Activated CD8-positive, alpha-beta memory T cell treated with anti-CD3 and anti-CD28 coated beads for 4 hours (primary cell): ENCODE measurements at regions not wholly inside any gene's neighbourhood (a gene's known extent, or its start where the extent isn't known, plus 50 kb on each side); places are given as distances from the start of the nearest gene placed in this dataset.
A peak's percentile ranks its signal among the peaks of the same experiment; 100 is the strongest.

Experiments used
- DNase-seq, 2 donors: peaks; one replicate each; pipeline ENCODE4 v3.0.0-alpha.2; 2020; ENCODE audit warnings: low read depth in 2 of 2

DNA sequence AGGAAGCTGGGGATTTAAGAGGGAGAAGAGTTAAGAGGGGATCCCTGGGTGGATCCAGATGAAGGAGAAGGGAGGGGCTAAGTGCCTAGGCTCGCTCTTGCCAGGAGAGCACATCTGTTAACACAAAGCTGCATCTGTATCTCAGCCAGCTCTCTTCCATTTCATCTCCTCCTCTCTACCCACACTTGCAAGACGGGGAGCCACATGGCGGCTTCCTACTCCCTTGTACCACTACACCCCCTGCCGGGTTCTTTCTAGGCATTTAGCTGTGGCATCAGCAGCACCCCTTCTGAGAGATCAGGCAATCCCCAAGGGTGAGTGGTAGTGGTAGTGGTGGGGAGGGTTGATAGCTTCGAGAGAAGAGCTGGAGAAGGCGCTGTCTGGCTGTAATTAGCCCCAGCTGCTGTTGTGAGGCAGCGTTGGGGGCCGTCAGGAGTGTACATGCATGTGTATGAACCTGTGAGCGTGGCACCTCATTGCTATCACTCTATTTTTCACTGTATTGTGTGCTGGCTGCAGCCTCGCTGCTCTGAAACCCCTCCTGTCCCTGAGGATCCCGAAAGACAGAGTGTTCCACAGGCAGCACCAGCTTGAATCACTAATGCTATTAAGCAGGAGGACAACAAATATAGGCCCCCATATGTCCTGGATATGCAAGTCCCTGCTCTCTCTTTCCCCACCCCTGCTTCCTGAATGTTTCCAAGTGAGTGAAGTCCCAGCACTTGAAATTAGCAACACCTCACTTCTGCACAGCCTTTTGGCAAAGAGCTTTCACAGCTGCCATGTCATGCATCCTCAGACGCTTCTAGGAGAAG is 73.7 kb downstream of the RTL9 start:
- DNase-seq, result no peak

DNA sequence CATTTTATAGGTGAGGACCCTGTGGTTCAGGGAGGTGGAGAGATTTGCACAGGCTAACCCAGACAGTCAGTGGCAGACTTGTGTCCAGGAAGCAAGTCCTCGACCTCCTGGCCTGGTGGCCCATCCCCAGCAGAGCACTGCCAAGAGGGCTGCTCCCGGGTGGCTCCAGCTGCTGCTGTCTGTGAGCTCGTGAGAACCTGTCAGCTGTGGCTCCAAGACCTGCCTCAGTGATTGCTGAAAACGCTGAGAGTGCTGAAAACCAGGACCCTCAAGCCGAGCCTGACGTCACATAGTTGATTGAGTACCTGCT is 74.2 kb downstream of the RTL9 start:
- DNase-seq, result no peak

DNA sequence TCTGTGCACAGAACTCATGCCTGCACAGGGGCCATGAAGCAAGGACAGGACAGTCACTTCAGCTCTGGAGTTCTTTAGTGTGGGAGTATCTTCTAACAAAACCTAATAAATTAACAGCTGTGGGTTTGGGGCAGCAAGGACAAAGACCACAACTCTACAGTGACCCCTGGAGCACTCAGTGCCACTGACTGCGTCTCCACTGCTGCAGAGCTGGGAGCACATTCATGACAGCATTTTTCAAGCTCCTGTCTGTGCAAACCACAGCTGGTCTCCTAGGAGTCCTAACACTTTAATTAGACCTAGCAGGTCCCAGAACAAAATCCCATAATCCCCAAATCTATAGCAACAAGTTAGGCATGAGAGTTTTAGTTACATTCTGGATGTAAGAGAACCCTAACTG is 76.5 kb downstream of the RTL9 start:
- no peak for DNase-seq

DNA sequence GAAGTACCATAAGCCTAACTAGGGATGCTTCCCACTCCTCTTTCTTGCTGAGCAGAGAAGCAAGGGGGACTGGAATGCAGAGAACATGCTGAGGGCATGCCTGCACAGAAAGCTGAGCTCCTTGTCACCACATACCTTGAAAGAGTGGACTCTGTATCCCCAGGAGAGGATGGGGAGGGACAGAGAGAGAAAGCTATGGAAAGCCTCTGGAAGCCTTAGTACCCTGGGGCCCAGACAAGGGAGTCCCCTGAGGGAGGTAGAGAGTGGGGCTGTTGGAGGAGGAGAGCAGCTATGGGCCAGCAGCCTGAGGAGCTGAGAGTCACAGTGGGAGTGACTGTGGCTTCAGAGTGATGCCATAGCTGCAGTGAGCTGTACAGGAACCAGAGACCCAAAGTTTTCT is 77.9 kb downstream of the RTL9 start:
- DNase-seq, result no peak

DNA sequence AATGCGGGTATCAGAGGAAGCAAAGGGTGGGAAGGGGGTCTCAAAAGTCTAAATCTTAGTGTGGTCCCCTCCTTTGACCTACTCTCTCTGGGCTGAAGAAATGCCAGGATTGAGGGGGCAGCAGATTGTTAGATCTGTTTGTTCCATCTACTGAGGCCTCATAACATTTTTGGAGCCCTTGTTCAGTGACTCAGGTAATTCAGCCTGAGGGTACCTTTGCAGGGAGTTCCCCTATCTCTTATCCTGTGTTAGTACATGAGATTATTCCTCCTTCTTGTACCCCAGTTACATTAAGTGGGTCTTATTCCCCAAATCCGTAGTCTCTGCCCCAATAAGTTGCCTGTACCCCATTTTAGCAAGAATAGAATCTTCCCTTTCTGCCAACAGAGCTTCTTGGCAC is 79.0 kb downstream of the RTL9 start:
- no peak for DNase-seq

DNA sequence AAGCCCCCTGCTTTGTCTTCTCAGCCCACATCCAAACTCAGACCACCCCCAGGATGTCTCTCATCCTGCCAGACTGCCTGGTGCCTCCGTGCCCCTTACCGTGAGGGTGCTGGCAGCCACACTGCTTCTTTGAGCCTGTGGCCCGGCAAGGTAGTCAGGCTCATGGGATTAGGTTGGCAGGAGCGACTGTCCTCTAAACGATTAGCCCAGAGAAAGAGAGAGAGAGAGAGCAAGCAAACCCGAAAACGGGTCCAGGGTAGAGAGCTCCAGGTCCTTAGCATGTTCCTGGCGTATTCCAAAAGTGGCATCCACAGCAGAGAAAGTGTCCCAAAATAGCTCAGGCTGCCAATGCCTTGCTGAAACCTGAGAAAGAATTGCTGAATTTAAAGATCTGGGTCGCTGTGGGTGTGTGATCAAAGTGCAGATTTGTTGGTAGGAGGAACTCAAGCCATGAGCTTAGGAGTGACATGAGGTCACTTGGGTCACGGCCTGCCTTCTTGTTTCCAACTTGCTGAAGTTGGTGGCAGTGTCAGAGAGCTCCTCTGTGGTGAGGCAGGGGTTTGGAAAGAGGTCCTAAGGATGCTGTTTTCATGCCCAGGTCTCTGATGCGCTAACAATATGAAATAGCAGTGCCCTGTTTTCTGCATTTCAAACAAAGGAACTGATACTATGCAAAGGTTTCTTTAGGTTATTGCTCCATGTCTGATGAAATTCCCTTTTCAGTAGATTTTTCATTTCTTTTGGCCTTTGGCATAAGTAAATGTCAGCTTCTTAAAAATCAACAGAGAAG is 81.6 kb downstream of the RTL9 start:
- no peak for DNase-seq

DNA sequence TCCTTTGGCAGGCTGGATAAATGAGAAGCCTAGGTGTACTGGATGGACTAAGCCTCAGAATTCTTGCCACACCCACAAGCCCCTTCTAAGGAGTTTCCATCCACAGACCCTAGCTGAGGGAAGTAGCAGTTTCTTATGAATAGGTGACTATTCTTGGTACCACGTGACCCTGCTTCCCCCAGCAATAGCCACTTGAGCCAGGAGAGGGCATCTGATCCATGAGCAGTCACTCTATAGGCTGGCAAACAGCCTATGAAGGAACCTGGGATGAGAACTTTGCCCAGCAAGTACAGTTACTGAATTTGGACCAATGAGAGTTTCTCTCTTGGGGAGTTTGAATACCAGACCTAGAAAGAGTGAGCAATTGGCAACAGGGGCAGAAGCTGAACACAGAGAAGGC is 84.0 kb downstream of the RTL9 start:
- no peak for DNase-seq

DNA sequence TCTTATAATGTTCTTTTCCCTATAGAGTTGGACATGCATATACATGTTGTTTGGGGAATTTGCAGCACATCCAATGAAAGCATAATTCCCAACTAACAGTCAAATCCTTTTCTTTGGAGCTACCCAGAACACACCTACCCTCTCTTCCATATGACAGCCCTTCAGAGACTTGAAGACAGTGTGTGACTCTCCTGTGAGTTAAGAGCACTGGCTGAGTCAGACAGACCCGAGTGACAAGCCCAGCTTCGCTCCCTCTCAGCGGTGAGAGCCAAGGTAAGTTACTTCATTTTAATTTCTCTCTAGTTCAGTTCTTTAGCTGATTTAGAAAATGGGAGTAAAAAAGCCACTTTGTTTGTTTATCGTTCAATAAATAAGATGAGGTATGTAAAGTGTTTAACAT is 86.3 kb downstream of the RTL9 start:
- DNase-seq, result no peak

DNA sequence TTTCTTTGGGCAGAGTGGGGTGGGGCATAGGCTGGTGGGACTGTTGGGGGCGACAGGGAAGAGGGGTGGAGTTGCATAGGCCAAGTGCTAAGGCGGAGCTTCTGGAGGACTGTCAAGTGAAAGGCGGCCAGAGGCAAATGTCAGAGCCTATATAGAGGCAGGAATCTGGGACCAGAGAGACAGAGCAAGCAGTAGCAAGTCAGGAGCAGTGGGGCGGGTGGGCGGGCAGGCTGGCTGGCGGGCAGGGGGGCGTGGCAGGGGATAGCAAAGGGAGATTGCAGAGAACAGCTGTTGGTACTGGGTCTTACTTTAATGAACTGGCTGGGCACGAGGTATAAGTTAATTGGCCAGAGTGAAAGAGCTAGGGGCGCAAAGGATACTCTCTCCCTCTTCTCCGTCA is 89.8 kb downstream of the RTL9 start:
- no peak for DNase-seq

DNA sequence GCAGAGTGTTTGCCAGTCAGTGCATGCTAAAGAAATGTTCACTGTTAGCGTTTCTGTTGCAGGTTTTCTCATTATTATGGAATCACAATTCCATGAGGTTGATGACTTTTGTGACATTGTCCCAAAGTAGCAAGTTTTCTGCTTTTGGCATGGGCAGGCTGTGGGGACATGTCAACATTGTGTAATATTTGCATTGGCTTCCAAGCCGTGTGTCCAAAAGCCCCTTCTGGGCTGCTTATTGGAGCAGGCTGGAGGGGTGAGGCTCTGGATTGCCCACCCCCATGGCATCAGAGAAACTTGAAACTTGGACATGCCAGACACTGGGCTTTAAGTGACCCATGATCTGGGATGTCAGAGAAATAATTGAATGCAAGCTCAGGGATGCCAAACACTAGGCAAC is 90.7 kb downstream of the RTL9 start:
- no peak for DNase-seq

DNA sequence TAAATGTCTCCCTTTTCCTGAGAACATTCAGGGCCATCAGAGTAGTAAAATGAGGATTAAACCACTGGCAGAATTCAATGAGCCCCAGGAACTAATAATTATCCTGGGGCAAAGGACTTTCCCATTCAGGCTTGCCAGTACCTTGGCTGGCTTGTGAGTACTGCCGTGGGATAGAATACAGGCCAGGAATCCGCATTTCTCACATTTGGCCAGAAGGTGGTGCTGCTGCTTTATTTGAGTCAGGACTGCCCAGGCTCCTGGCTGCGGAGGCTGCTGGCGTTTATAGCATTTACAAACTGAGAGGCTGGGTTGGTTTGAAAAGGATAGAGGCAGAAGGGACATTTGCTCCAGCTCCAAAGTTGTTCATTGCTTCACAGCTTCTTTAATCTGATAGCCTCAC is 91.4 kb downstream of the RTL9 start:
- DNase-seq, result peak; percentile 4

DNA sequence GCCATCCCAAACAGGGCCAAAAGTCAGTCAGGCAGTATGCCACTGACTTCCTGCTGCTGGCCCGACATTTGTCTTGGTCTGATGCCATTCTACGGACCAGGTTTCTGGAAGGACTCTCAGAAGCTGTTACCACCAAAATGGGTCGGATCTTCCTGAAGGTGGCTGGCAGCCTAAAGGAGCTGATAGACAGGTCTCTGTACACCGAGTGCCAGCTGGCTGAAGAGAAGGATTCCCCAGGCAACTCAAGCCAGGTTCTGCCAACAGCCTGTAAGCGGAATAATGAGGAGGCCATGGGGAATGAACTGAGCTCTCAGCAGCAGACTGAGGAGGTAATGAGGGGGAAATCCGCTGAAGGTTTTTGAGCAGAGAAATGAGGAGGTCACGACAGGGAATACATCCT is 95.7 kb downstream of the RTL9 start:
- DNase-seq, result no peak

DNA sequence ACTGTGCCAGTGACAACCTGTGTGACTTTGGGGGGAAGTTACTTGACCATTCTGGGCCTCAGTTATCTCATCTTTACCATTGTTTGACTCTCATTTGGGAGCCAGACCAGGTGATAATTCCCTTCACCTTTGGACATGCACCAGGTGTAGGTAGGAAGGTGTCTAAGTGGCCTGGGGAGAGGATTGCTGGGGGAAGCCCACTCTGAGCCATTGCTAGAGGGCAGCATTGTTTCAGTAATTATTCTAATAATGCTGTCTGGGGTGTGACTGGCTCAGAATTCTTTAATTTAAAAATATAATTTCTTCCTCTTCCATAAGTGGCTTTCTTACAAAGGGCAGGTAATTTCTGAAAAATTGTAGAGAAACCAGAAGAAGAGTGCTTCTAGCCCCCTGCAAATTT is 104.3 kb downstream of the RTL9 start:
- DNase-seq, result no peak

DNA sequence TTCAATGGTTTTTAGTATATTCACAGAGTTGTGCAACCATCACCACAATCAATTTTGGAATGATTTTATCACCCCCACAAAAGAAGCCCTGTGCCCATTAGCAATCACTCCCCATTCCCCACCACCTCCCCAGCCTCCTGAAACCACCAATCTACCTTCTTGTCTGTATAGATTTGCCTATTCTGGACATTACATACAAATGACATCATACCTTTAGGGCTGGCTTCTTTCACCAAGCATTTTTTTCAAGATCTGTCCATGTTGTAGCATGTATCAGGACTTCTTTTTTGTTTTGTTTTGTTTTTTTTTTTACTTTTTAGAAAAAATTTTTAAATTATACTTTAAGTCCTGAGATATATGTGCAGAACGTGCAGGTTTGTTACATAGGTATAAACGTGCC is 108.1 kb downstream of the RTL9 start:
- no peak for DNase-seq

DNA sequence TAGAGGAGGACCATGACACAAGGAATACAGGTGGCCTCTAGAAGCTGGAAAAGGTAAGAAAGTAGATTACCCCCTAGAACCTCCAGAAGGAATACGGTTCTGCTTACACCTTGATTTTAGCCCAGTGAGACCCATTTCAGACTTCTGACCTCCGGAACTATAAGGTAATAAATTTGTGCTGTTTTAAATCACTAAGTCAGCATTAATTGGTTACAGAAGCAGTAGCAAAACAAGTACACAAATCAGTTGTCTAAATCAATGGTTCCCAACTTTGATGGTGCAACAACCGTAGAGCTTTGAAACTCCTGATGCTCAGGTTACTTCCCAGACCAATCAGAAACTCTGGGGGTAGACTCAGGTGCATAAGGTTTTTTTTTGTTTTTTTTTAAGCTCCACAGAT is 113.6 kb downstream of the RTL9 start:
- DNase-seq, result no peak

DNA sequence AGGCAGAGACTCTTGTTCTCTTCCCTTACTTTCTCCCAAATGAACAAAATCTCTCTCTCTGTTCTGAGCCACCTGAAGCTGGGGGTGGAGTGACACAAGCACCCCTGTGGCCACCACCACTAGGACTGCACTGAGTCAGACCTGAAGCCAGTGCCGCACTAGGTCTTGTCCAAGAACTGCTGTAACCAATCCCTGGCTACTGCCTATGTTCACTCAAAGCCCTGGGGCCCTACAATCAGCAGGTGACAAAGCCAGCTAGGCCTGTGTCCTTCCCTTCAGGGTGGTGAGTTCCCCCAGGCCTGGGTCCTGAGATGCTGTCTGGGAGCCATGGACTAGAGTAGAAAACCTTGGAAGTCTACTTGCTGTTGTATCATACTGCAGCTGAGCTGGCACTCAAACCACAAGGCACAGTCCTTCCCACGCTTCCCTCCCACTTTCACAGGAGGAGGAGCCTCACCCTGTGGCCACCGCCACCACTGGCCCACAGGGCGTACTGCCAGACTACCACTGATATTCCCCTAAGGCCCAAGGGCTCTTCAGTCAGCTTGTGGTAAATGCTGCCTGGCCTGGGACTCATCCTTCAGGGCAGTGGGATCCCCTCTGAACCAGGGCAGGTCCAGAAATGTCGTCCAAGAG is 119.1 kb downstream of the RTL9 start:
- DNase-seq, result no peak

DNA sequence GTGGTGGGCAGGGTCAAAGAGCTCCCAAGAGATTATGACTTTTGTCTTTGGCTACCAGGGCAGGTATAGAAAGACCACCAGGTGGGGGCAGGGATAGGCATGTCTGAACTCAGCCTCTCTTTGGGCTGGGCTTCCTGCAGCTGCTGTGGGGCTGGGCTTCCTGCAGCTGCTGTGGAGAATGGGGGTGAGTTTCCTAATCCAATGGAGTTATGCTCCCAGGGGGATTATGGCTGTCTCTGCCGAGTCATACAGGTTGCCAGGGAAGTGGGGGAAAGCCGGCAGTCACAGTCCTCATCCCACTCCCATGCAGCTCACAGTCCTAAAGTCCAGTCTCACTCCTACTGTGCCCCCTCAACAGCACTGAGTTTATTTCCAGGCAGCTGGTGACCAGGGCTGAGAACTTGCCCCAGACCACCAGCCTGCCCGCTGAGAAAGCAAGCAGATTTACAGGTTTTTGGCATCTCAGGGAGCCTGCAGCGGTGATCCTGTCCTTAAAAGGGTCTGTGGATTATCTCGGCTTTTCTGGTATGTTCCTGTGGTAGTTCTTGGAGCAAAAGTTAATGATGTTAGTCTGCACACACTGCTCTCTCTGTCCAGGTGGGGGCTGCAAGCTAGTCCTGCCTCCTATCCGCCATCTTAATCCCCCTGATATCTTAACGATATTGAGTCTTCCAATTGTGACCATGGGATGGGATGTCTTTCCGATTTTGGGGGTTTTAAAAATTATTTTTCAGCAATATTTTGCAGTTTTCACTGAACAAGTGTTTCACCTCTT is 133.4 kb downstream of the RTL9 start:
- DNase-seq, result no peak

DNA sequence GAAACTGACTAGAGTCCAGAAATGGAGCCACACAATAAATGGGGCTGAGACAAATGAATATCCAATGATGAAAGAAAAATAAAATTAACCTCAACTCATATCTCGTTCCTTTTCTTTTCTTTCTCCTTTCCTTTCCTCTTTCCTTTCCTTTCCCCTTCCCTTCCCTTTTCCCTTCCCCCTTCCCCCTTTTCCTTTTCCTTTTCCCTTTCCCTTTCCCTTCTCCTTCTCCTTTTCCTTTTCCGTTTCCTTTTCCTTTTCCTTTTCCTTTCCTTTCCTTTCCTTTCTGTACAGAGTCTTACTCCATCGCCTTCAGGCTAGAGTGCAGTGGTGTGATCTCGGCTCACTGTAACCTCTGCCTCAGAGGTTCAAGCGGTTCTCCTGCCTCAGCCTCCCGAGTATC is 146.3 kb downstream of the RTL9 start:
- DNase-seq, result no peak

DNA sequence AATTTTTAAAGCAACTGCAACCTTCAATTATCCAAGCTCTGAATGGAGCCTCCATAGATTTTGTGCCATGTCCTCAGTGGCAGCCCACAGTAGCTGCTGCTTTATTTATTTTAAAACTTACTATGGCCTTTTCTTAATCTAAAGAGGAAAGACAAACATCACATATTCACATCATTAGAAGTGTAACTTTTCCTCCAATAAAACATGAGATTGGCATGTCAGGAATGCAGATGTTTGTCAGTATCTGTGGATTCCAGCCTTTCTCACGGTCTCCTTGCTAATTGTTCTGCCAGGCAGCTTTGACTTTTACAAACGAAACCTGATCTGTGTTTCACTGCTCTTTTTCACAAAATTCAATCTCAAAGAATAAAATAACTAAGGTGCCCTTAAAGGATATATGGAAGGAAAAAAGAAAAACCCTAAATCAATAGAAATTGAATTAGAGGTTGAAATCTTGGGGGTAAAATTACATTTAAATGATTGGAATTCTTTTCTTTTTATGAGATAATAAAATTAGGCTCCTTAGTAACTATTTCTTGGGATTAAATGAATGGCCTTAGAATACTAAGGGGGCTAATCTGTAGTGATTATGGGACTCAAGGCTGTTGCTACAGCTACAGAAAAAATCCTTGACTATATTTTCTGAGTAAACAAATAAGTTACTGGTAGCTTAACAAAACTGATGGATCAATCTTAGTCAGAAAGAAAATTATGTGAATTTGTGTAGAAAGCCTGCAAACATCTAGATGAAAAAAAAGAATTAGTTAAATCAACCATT is 151.3 kb downstream of the RTL9 start:
- DNase-seq, result no peak

DNA sequence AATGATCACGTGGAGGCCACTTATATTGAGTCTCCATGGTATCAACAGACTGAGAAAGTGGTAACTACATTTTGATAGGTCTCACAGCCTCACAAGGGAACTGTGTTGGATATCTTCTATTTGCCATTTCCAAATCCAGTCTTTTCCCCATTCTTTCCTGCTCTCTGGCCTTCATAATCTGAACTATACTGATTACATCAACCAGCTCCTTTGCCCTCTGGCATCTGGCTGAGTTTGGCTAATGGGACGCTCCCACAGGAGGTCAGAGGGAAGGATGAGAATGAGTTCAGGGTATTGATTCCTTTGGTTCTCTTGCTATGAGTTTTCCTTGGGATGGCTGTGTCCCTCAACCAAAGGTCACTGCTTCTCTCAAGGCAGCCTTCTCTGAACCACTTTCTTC is 152.6 kb downstream of the RTL9 start:
- no peak for DNase-seq

DNA sequence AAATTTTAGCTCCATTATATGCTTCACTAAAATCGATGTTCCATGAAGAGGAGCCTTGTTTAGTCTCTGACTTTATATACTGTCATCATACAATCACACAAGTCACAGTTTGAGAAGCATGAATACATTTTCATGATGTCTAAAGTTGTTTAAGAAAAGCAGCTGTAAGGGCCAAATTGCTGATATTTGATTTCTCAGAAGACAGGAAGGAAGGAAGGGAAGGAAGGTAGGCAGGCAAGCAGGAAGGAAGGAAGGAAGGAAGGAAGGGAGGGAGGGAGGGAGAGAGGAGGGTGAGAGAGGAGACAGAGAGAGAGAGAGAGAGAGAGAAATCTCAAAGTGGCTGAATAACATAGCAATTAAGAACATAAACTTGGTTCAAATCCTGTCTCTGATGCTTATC is 153.7 kb downstream of the RTL9 start:
- DNase-seq, result no peak

DNA sequence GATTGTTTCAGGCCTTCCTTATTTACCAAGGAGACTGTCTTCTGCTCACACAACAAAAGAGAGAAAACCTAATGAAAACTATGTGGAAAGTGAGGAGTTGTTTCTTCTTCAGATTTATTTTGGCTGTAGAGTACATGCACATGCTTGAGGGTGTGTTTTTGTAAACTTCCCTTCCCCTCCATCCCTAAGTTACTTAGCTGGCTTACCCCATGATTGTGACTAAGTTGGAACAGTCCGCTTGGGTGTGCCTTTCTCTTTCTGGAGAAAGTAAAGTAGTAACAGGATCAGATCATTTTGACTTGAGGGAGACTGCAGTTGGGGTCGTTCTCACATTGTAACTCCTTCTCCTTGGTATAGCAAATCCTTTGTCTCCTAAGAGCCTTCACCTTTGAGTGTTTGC is 155.9 kb downstream of the RTL9 start:
- no peak for DNase-seq
